ENCODE measurements at regions not wholly inside any gene's neighbourhood (a gene's known extent, or its start where the extent isn't known, plus 50 kb on each side); places are given as distances from the start of the nearest gene placed in this dataset.

DNA sequence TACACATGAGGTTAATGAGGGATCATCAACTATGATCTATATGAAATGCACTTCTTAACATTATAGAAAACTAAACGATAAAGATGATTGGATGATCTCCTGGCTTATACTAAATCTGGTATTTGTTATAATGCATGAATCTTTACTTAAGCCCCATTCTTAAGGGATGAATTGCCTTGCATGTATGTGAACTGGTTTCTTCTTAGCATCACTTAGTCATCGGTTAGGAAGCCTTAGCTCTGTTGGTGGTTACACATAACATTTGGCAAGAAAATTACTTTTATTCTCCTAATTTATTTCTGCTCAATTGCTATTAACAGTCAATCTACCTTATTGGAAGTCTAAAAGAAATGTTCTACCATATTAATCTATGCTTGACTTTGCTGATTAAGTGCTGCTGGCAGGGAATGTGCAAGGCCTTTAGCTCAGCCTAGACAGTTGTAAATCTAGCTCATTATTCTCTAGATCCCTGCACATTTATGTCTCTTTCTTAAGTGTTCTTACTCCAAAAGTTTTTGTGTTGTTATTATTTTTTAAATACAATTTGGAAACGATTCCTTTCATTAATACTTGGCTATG, 356.0 kb downstream of the ZPLD1 start:
- Histone ChIP-seq H3K4me1 (ENCODE audit: control insufficient read depth in 2 of 2, insufficient read depth in 1 of 2, low read depth in 1 of 2, low read length in 2 of 2) (peaks cover 0 to 3% of the 10 kb centered on the region in 2 donors), H3K79me1 (ENCODE audit: low read depth, low read length) (no peaks in the 10 kb centered on the region), H2BK15ac (ENCODE audit: low read length) (no peak overlapping the region), H2AK5ac (ENCODE audit: low read depth, low read length) (no peak overlapping the region), H2BK5ac (ENCODE audit: low read length) (no peak overlapping the region), H3K9me3 (replicated peaks in 1 of 2; ENCODE audit: control insufficient read depth in 2 of 2, insufficient read depth in 1 of 2, low read depth in 1 of 2, low read length in 2 of 2) (no peaks in the 10 kb centered on the region), H3K18ac (ENCODE audit: low read length) (no peak overlapping the region), H3K4me3 (ENCODE audit: low read length in 2 of 2) (no peak overlapping the region), H3K14ac (ENCODE audit: low read length) (no peak overlapping the region), H3K9ac (ENCODE audit: low read depth, low read length, poor library complexity) (no peak overlapping the region), H3K36me3 (replicated peaks in 1 of 2; ENCODE audit: control insufficient read depth in 2 of 2, insufficient read depth in 2 of 2, low read length in 2 of 2) (no peaks in the 10 kb centered on the region), H4K91ac (ENCODE audit: low read depth, low read length, poor library complexity) (no peak overlapping the region), H3K23ac (ENCODE audit: low read depth, low read length, poor library complexity) (no peak overlapping the region), H2BK120ac (ENCODE audit: low read depth, low read length) (no peak overlapping the region), H3K27ac (replicated peaks; ENCODE audit: low read length) (no peak overlapping the region), H2BK12ac (ENCODE audit: low read length) (no peak overlapping the region), H3K4me2 (ENCODE audit: insufficient read depth, low read length, poor library complexity, severe bottlenecking) (no peak overlapping the region), H3K4ac (ENCODE audit: low read length) (no peak overlapping the region), H4K8ac (ENCODE audit: low read depth, low read length) (no peak overlapping the region), H2AFZ (ENCODE audit: low read length) (no peak overlapping the region), H3K27me3 (ENCODE audit: control insufficient read depth in 3 of 3, insufficient read depth in 3 of 3, low read depth in 1 of 3, low read length in 3 of 3) (no peaks in the 10 kb centered on the region)
- no CpG with 5 or more reads among the region's 3 CpGs for WGBS, 2 donors (ENCODE audit: extremely low coverage in 2 of 2, insufficient read length in 2 of 2, insufficient replicate concordance in 1 of 2)
- DNase-seq (ENCODE audit: low spot score): no peak

DNA sequence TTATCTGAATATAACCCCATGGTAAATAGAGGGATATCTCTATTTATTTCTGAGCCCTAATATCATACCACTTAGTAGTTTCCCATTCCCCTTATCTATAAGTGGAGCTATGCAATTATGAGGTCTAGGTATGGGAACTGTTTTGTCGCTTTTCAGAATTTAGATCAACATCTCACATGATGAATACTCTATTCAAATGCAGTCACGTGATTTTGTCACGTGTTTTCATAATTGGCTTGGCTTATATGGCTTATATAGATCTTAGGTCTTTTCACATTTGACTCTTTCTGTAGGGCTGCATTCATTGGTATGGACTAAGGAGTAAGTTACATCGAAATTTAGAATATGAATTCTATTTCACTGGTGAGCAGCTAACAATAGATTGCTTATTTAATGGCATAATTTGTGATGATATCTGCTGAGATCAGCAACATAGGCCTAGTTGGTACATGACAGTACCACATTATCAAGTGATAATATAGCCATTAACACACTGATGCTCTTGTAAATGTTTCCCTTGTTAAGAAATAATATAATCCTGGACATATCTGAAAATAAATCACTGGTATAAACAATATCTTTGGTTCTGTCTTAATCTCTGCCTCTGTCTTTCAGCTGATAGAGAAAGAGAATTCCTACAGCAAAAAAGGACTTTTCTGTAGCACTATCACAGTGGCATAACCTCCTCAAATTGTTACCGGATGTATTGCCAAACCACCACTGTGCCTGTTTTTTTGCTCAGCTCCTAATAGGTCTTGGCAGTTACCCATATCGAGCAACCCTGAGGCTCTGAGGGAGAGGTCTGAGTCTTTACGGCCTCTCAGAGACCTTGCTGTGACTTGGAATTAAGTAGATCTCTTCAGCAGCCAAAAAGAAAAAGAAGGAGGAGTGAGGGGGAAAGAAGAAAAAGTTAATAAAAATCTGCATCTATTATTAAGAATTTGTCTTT, 357.1 kb downstream of the ZPLD1 start:
- no peak overlapping the region for H3K9ac ChIP-seq (ENCODE audit: low read depth, low read length, poor library complexity)
- no peak for DNase-seq (ENCODE audit: low spot score)
- H2AFZ ChIP-seq (ENCODE audit: low read length): no peak overlapping the region
- H2BK15ac ChIP-seq (ENCODE audit: low read length): no peak overlapping the region
- H3K36me3 ChIP-seq (replicated peaks in 1 of 2; ENCODE audit: control insufficient read depth in 2 of 2, insufficient read depth in 2 of 2, low read length in 2 of 2): no peaks in the 10 kb centered on the region
- no peak overlapping the region for H4K8ac ChIP-seq (ENCODE audit: low read depth, low read length)
- H4K91ac ChIP-seq (ENCODE audit: low read depth, low read length, poor library complexity): no peak overlapping the region
- H2BK120ac ChIP-seq (ENCODE audit: low read depth, low read length): no peak overlapping the region
- no peak overlapping the region for H2AK5ac ChIP-seq (ENCODE audit: low read depth, low read length)
- no peaks in the 10 kb centered on the region for H3K9me3 ChIP-seq (replicated peaks in 1 of 2; ENCODE audit: control insufficient read depth in 2 of 2, insufficient read depth in 1 of 2, low read depth in 1 of 2, low read length in 2 of 2)
- no peak overlapping the region for H3K4me3 ChIP-seq (ENCODE audit: low read length in 2 of 2)
- no peak overlapping the region for H3K14ac ChIP-seq (ENCODE audit: low read length)
- no peaks in the 10 kb centered on the region for H3K27me3 ChIP-seq (ENCODE audit: control insufficient read depth in 3 of 3, insufficient read depth in 3 of 3, low read depth in 1 of 3, low read length in 3 of 3)
- H3K4me1 ChIP-seq (ENCODE audit: control insufficient read depth in 2 of 2, insufficient read depth in 1 of 2, low read depth in 1 of 2, low read length in 2 of 2): peaks cover 0 to 3% of the 10 kb centered on the region in 2 donors
- H3K27ac ChIP-seq (replicated peaks; ENCODE audit: low read length): no peak overlapping the region
- no peak overlapping the region for H3K23ac ChIP-seq (ENCODE audit: low read depth, low read length, poor library complexity)
- no CpG with 5 or more reads among the region's 7 CpGs for WGBS, 2 donors (ENCODE audit: extremely low coverage in 2 of 2, insufficient read length in 2 of 2, insufficient replicate concordance in 1 of 2)
- H3K79me1 ChIP-seq (ENCODE audit: low read depth, low read length): no peaks in the 10 kb centered on the region
- no peak overlapping the region for H2BK5ac ChIP-seq (ENCODE audit: low read length)
- H2BK12ac ChIP-seq (ENCODE audit: low read length): no peak overlapping the region
- H3K4me2 ChIP-seq (ENCODE audit: insufficient read depth, low read length, poor library complexity, severe bottlenecking): no peak overlapping the region
- no peak overlapping the region for H3K18ac ChIP-seq (ENCODE audit: low read length)
- H3K4ac ChIP-seq (ENCODE audit: low read length): no peak overlapping the region

DNA sequence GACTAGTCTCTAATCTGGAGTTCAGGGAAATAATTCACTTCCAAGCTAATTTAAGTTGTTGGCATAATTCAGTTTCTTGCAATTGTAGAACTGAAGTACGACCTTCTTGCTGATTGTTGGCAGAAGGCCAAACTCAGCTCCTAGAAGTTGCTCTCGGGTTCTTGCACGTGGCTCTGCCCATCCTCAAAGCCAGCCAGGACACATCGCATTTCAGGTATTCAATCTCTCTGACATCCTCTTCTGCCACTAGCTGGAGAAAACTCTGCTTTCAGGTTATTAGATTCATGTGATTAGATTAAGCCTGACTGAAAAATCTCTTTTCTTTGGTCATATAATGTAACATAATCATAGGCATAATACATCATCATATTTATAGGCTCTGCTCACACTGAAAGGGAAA, 362.0 kb downstream of the ZPLD1 start:
- no peak for DNase-seq (ENCODE audit: low spot score)
- Histone ChIP-seq H3K4me2 (ENCODE audit: insufficient read depth, low read length, poor library complexity, severe bottlenecking) (no peak overlapping the region), H2BK15ac (ENCODE audit: low read length) (no peak overlapping the region), H3K14ac (ENCODE audit: low read length) (no peak overlapping the region), H3K9ac (ENCODE audit: low read depth, low read length, poor library complexity) (no peak overlapping the region), H3K4ac (ENCODE audit: low read length) (no peak overlapping the region), H4K8ac (ENCODE audit: low read depth, low read length) (no peak overlapping the region), H3K79me1 (ENCODE audit: low read depth, low read length) (no peaks in the 10 kb centered on the region), H3K23ac (ENCODE audit: low read depth, low read length, poor library complexity) (no peak overlapping the region), H2BK5ac (ENCODE audit: low read length) (no peak overlapping the region), H3K27ac (replicated peaks; ENCODE audit: low read length) (no peak overlapping the region), H2BK12ac (ENCODE audit: low read length) (no peak overlapping the region), H3K4me3 (ENCODE audit: low read length in 2 of 2) (no peak overlapping the region), H2AFZ (ENCODE audit: low read length) (no peak overlapping the region), H3K4me1 (ENCODE audit: control insufficient read depth in 2 of 2, insufficient read depth in 1 of 2, low read depth in 1 of 2, low read length in 2 of 2) (no peaks in the 10 kb centered on the region), H2AK5ac (ENCODE audit: low read depth, low read length) (no peak overlapping the region), H4K91ac (ENCODE audit: low read depth, low read length, poor library complexity) (no peak overlapping the region), H2BK120ac (ENCODE audit: low read depth, low read length) (no peak overlapping the region), H3K18ac (ENCODE audit: low read length) (no peak overlapping the region), H3K9me3 (replicated peaks in 1 of 2; ENCODE audit: control insufficient read depth in 2 of 2, insufficient read depth in 1 of 2, low read depth in 1 of 2, low read length in 2 of 2) (no peaks in the 10 kb centered on the region), H3K36me3 (replicated peaks in 1 of 2; ENCODE audit: control insufficient read depth in 2 of 2, insufficient read depth in 2 of 2, low read length in 2 of 2) (no peaks in the 10 kb centered on the region), H3K27me3 (ENCODE audit: control insufficient read depth in 3 of 3, insufficient read depth in 3 of 3, low read depth in 1 of 3, low read length in 3 of 3) (no peaks in the 10 kb centered on the region)
- WGBS, 2 donors (ENCODE audit: extremely low coverage in 2 of 2, insufficient read length in 2 of 2, insufficient replicate concordance in 1 of 2): no CpG with 5 or more reads among the region's 4 CpGs

DNA sequence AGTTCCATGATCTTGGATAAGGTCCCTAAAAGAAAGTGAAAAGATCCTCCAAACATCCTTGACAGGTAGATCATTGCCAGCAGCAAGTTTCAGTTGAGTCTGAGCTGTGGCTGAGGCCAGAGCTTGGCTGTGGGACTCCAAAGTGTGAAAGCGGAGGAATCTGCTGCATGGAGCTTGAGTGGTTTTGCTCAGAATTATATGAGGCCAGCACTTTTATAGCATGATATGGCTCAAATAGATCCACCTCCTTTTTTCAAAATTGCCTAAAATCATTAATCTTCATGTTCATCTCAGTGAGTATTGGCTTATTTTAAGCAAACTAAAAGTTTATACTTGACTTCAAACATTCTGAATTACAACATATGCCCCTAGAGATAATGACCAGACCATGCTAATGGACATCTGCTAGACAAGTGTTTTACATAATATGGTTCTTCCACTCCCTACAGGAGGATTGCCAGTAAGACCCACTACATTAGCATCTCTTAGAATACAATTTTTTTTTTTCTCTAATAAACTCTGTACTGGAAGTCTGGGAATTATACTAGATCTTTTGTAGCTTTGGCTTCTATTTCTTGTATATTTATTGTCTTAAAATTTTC, 368.1 kb downstream of the ZPLD1 start:
- H4K91ac ChIP-seq (ENCODE audit: low read depth, low read length, poor library complexity): no peak overlapping the region
- H2AK5ac ChIP-seq (ENCODE audit: low read depth, low read length): no peak overlapping the region
- no peak overlapping the region for H3K27ac ChIP-seq (replicated peaks; ENCODE audit: low read length)
- no peaks in the 10 kb centered on the region for H3K9me3 ChIP-seq (replicated peaks in 1 of 2; ENCODE audit: control insufficient read depth in 2 of 2, insufficient read depth in 1 of 2, low read depth in 1 of 2, low read length in 2 of 2)
- no peak overlapping the region for H3K4ac ChIP-seq (ENCODE audit: low read length)
- H2BK12ac ChIP-seq (ENCODE audit: low read length): no peak overlapping the region
- WGBS, 2 donors (ENCODE audit: extremely low coverage in 2 of 2, insufficient read length in 2 of 2, insufficient replicate concordance in 1 of 2): no CpG with 5 or more reads among the region's 1 CpG
- H3K27me3 ChIP-seq (ENCODE audit: control insufficient read depth in 3 of 3, insufficient read depth in 3 of 3, low read depth in 1 of 3, low read length in 3 of 3): no peaks in the 10 kb centered on the region
- H2BK5ac ChIP-seq (ENCODE audit: low read length): no peak overlapping the region
- H2BK120ac ChIP-seq (ENCODE audit: low read depth, low read length): no peak overlapping the region
- no peak for DNase-seq (ENCODE audit: low spot score)
- no peaks in the 10 kb centered on the region for H3K36me3 ChIP-seq (replicated peaks in 1 of 2; ENCODE audit: control insufficient read depth in 2 of 2, insufficient read depth in 2 of 2, low read length in 2 of 2)
- no peak overlapping the region for H4K8ac ChIP-seq (ENCODE audit: low read depth, low read length)
- no peak overlapping the region for H3K14ac ChIP-seq (ENCODE audit: low read length)
- H3K9ac ChIP-seq (ENCODE audit: low read depth, low read length, poor library complexity): no peak overlapping the region
- H3K79me1 ChIP-seq (ENCODE audit: low read depth, low read length): no peaks in the 10 kb centered on the region
- no peak overlapping the region for H2AFZ ChIP-seq (ENCODE audit: low read length)
- H3K18ac ChIP-seq (ENCODE audit: low read length): no peak overlapping the region
- H3K23ac ChIP-seq (ENCODE audit: low read depth, low read length, poor library complexity): no peak overlapping the region
- H3K4me1 ChIP-seq (ENCODE audit: control insufficient read depth in 2 of 2, insufficient read depth in 1 of 2, low read depth in 1 of 2, low read length in 2 of 2): no peaks in the 10 kb centered on the region
- H3K4me3 ChIP-seq (ENCODE audit: low read length in 2 of 2): no peak overlapping the region
- no peak overlapping the region for H3K4me2 ChIP-seq (ENCODE audit: insufficient read depth, low read length, poor library complexity, severe bottlenecking)
- H2BK15ac ChIP-seq (ENCODE audit: low read length): no peak overlapping the region
